Uterus (tissue), 3 donors: ENCODE measurements at regions not wholly inside any gene's neighbourhood (a gene's known extent, or its start where the extent isn't known, plus 50 kb on each side); places are given as distances from the start of the nearest gene placed in this dataset.

Experiments
- DNase-seq, 2 donors: peaks; one replicate each; pipeline ENCODE4 v3.0.0-alpha.2; 2019 to 2020
- H3K27ac ChIP-seq, 2 donors: fragments of 200-600 bp; sonication (generic); 1 replicate in 1 of 2; 2 replicates in 1 of 2; pipeline ENCODE4 v1.5.1; 2016 to 2018
- H3K27me3 ChIP-seq, 2 donors: fragments of 200-600 bp; sonication (generic); one replicate each; pipeline ENCODE4 v1.5.1; 2018 to 2019; ENCODE audit warnings: control low read depth in 1 of 2
- H3K36me3 ChIP-seq, 2 donors: fragments of 200-600 bp; sonication (generic); one replicate each; pipeline ENCODE4 v1.5.1; 2019; ENCODE audit warnings: control low read depth in 1 of 2
- H3K4me1 ChIP-seq, 2 donors: fragments of 200-600 bp; sonication (generic); one replicate each; pipeline ENCODE4 v1.5.1; 2018 to 2019; ENCODE audit warnings: control low read depth in 1 of 2
- H3K4me3 ChIP-seq, 2 donors: fragments of 200-600 bp; sonication (generic); 1 replicate in 1 of 2; 2 replicates in 1 of 2; pipeline ENCODE4 v1.5.1; 2018 to 2019; ENCODE audit warnings: mild to moderate bottlenecking in 1 of 2
- H3K9me3 ChIP-seq, 2 donors: fragments of 200-600 bp; sonication (generic); one replicate each; pipeline ENCODE4 v1.5.1; 2019; ENCODE audit warnings: control low read depth in 1 of 2
- POLR2A ChIP-seq, 2 donors: fragments of 450-650 bp; IDR thresholded peaks; one replicate each; pipeline ENCODE4 v1.6.1; 2016; ENCODE audit warnings: antibody characterized with exemption in 2 of 2, mild to moderate bottlenecking in 1 of 2, moderate library complexity in 1 of 2
- intact Hi-C: fragments of 100-400 bp; cut with DNase I; formaldehyde crosslinking; loops from one replicate; pipeline ENCODE4 v1.15.1; 2023; ENCODE audit warnings: low total_unique reads
- TF ChIP-seq, protein P1 (sequence below), 4 experiments: fragments of 200-600 bp in 2 of 4; fragments of 450-650 bp in 2 of 4; sonication (generic) in 2 of 4; IDR thresholded peaks; one replicate each; pipeline ENCODE4 v1.5.1; 2016 to 2019; ENCODE audit warnings: antibody characterized with exemption in 4 of 4, mild to moderate bottlenecking in 2 of 4, moderate library complexity in 1 of 4
- donor health status: DM: yes; HTN: yes; CAD: no.

DNA sequence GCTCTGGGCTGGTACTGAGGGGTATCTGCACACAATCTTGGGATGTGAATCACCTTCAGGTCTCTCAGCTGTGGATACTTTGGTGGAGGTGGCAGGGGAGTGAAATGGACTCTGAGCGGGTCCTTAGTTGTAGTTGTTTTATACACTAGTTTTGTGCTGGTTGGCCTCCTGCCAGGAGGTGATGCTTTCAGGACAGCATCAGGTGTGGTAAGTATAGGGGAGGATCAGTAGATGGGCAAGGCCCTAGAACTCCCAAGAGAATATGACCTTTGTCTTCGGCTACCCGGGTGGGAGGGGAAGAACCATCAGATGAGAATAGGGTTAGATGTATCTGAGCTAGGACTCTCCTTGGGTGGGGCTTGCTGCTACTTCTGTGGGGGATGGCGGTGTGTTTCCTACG, 2284.3 kb upstream of the PCDH20 start:
- intact Hi-C loops, result no loop called here
- no peak for DNase-seq
- H3K27me3 ChIP-seq, result no peaks in the 10 kb centered on the region
- H3K27ac ChIP-seq, result no peak overlapping the region
- no peaks in the 10 kb centered on the region for H3K36me3 ChIP-seq
- TF ChIP-seq, protein P1, sequence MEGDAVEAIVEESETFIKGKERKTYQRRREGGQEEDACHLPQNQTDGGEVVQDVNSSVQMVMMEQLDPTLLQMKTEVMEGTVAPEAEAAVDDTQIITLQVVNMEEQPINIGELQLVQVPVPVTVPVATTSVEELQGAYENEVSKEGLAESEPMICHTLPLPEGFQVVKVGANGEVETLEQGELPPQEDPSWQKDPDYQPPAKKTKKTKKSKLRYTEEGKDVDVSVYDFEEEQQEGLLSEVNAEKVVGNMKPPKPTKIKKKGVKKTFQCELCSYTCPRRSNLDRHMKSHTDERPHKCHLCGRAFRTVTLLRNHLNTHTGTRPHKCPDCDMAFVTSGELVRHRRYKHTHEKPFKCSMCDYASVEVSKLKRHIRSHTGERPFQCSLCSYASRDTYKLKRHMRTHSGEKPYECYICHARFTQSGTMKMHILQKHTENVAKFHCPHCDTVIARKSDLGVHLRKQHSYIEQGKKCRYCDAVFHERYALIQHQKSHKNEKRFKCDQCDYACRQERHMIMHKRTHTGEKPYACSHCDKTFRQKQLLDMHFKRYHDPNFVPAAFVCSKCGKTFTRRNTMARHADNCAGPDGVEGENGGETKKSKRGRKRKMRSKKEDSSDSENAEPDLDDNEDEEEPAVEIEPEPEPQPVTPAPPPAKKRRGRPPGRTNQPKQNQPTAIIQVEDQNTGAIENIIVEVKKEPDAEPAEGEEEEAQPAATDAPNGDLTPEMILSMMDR (IDR thresholded peaks at IDR 0.05), result no peak
- TF ChIP-seq POLR2A (IDR thresholded peaks at IDR 0.05), result no peak
- no peaks in the 10 kb centered on the region for H3K4me1 ChIP-seq
- H3K9me3 ChIP-seq, result no peaks in the 10 kb centered on the region
- no peak overlapping the region for H3K4me3 ChIP-seq

DNA sequence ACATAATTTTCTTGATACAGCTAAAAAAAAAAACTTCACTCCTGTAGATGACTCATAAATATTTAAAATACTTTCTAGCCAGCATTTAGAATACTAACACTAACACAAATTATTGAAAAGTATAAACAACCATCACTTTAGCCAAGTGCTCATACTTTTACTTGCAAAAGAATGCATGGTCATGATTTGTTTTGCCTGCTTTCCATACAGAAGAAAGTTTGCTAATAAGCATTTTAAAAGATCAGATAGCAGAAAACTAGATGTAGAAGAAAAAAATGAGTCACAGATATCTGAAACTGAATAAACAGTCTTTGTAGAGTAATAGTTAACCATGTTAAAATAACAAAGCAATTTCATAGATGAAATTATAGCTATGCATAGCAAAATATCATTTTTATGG, 2280.4 kb upstream of the PCDH20 start:
- no peak overlapping the region for H3K27ac ChIP-seq
- intact Hi-C loops, result no loop called here

GRCh38 chr13:63693696-63694095, 2278.0 kb upstream of the PCDH20 start:
- H3K36me3 ChIP-seq, result no peaks in the 10 kb centered on the region
- DNase-seq, result no peak
- no peaks in the 10 kb centered on the region for H3K4me1 ChIP-seq
- TF ChIP-seq, protein P1 (IDR thresholded peaks at IDR 0.05), result no peak
- TF ChIP-seq POLR2A (IDR thresholded peaks at IDR 0.05), result no peak
- intact Hi-C loops, result no loop called here
- no peak overlapping the region for H3K27ac ChIP-seq
- H3K9me3 ChIP-seq, result no peaks in the 10 kb centered on the region
- no peak overlapping the region for H3K4me3 ChIP-seq
- no peaks in the 10 kb centered on the region for H3K27me3 ChIP-seq

More for the DNA sequence above, 2280.4 kb upstream of the PCDH20 start:
- Histone ChIP-seq H3K36me3 (no peaks in the 10 kb centered on the region), H3K9me3 (no peaks in the 10 kb centered on the region), H3K4me3 (no peak overlapping the region), H3K27me3 (no peaks in the 10 kb centered on the region), H3K4me1 (no peaks in the 10 kb centered on the region)
- DNase-seq, result no peak
- TF ChIP-seq POLR2A (IDR thresholded peaks at IDR 0.05), result no peak
- TF ChIP-seq, protein P1 (IDR thresholded peaks at IDR 0.05), result no peak

GRCh38 chr13:63691474-63691873, 2275.8 kb upstream of the PCDH20 start:
- no peak for DNase-seq
- TF ChIP-seq, protein P1 (IDR thresholded peaks at IDR 0.05), result no peak
- no peak for TF ChIP-seq POLR2A (IDR thresholded peaks at IDR 0.05)
- H3K4me1 ChIP-seq, result no peaks in the 10 kb centered on the region
- no peaks in the 10 kb centered on the region for H3K9me3 ChIP-seq
- no peak overlapping the region for H3K27ac ChIP-seq
- intact Hi-C loops, result no loop called here
- H3K36me3 ChIP-seq, result no peaks in the 10 kb centered on the region
- H3K4me3 ChIP-seq, result no peak overlapping the region
- no peaks in the 10 kb centered on the region for H3K27me3 ChIP-seq

DNA sequence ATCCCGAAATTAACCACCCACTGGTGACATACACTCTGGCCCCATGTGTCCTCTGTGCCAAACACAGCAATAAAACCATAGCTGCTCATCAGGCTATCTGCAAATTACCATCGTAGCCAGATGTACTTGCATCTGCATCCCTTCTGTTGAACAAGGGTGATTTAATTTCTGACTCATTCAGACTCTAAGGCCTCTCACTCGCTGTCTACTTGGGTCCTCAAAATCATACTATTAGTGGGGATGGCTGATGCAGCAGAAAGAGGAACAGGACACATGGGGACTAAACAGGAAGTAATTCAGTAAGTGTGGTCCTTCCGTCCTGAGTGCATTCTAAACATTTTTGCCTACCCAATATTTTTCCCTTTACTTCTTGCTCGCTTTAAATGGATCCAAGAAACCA, 2275.0 kb upstream of the PCDH20 start:
- Histone ChIP-seq H3K27me3 (no peaks in the 10 kb centered on the region), H3K4me1 (no peaks in the 10 kb centered on the region), H3K4me3 (no peak overlapping the region), H3K36me3 (no peaks in the 10 kb centered on the region), H3K27ac (no peak overlapping the region), H3K9me3 (no peaks in the 10 kb centered on the region)
- intact Hi-C loops, result no loop called here
- TF ChIP-seq, protein P1 (IDR thresholded peaks at IDR 0.05), result no peak
- no peak for TF ChIP-seq POLR2A (IDR thresholded peaks at IDR 0.05)
- no peak for DNase-seq
